K562 (cell line): ENCODE measurements at regions not wholly inside any gene's neighbourhood (a gene's known extent, or its start where the extent isn't known, plus 50 kb on each side); places are given as distances from the start of the nearest gene placed in this dataset.

Source experiments
- ATAC-seq: fragments of 200-7000 bp; cut with Tn5 transposase; 3 replicates; pipeline ENCODE4 v1.9.1; 2020; ENCODE audit warnings: moderate library complexity
- BruUV-seq: library from RNA; stranded (reverse); fragments of 400-500 nt; replicated peaks from 2 replicates; lab custom pipeline; 2021; lab: Mats Ljungman, UMichigan
- CTCF ChIA-PET: fragments of 300-600 bp; formaldehyde crosslinking; extraction: SDS; loops from one replicate; lab custom pipeline; 2021; ENCODE audit warnings: low intra/inter-chr PET ratio; lab: Yijun Ruan, JAX
- POLR2A ChIA-PET: fragments of 300-600, 350-650 bp; sonication (Branson Sonifier 250); formaldehyde crosslinking; extraction: SDS; loops from one replicate; lab custom pipeline; 2021; ENCODE audit warnings: antibody characterized with exemption, inconsistent platforms; lab: Yijun Ruan, JAX
- DNase-seq, 4 experiments: peaks; one replicate each; pipeline versions ENCODE4 v3.0.0 to v3.0.0-alpha.2; 2011 to 2018; ENCODE audit warnings: low spot score in 3 of 4, mixed read lengths in 3 of 4; ENCODE audit errors: extremely low read depth in 1 of 4
- FAIRE-seq: peaks from 2 replicates; lab custom pipeline; 2011; peaks lifted over from hg19 to GRCh38; lab: Jason Lieb, UNC
- H2AFZ ChIP-seq: 2 replicates; pipeline ENCODE4 v1.6.0; 2011; ENCODE audit warnings: low read depth, low read length, control low read depth, inconsistent platforms
- H3K27ac ChIP-seq: fragments of 200-600 bp; 3 replicates; pipeline ENCODE4 v1.8.0; 2011; ENCODE audit warnings: low read depth, mild to moderate bottlenecking, control low read depth, inconsistent platforms, low read length, moderate library complexity, mixed read lengths; ENCODE audit errors: extremely low read depth
- H3K27me3 ChIP-seq, 2 experiments: fragments of 300-600 bp in 1 of 2; 2 replicates in 1 of 2; 3 replicates in 1 of 2; pipeline versions ENCODE4 v1.6.0 to v1.8.0; 2011; ENCODE audit warnings: inconsistent platforms in 2 of 2, low read length in 2 of 2, mild to moderate bottlenecking in 1 of 2, mixed read lengths in 1 of 2, moderate library complexity in 1 of 2; ENCODE audit not compliant: control insufficient read depth in 2 of 2, insufficient read depth in 2 of 2
- H3K36me3 ChIP-seq: fragments of 300-600 bp; 3 replicates; pipeline ENCODE4 v1.8.0; 2011; ENCODE audit warnings: mild to moderate bottlenecking, low read length, inconsistent platforms; ENCODE audit not compliant: control insufficient read depth, insufficient read depth
- H3K4me1 ChIP-seq, 2 experiments: fragments of 200-600 bp in 1 of 2; replicated peaks in 1 of 2; 2 replicates in 1 of 2; 3 replicates in 1 of 2; pipeline versions ENCODE4 v1.5.1 to v1.8.0; 2011; ENCODE audit warnings: inconsistent platforms in 2 of 2, low read length in 2 of 2, mild to moderate bottlenecking in 1 of 2, mixed read lengths in 1 of 2, moderate library complexity in 1 of 2; ENCODE audit not compliant: control insufficient read depth in 2 of 2, insufficient read depth in 2 of 2
- H3K4me2 ChIP-seq: 2 replicates; pipeline ENCODE4 v1.6.1; 2011; ENCODE audit warnings: low read length, control low read depth, inconsistent platforms, mixed read lengths; ENCODE audit not compliant: insufficient read depth
- H3K4me3 ChIP-seq: fragments of 200-600 bp; sonication (generic), shearing (Covaris generic); 2 replicates; pipeline ENCODE4 v1.5.1; 2016; ENCODE audit warnings: control low read depth, inconsistent platforms
- H3K79me2 ChIP-seq: fragments of 200-600 bp; 3 replicates; pipeline ENCODE4 v1.8.0; 2011; ENCODE audit warnings: low read length, inconsistent platforms; ENCODE audit not compliant: control insufficient read depth, insufficient read depth
- H3K9ac ChIP-seq, 2 experiments: 2 replicates each; pipeline versions ENCODE4 v1.6.0 to v1.6.1; 2011; ENCODE audit warnings: low read depth in 2 of 2, low read length in 2 of 2, control low read depth in 1 of 2, inconsistent platforms in 1 of 2, mild to moderate bottlenecking in 1 of 2, mixed read lengths in 1 of 2; ENCODE audit not compliant: insufficient read depth in 1 of 2
- H3K9me1 ChIP-seq: one replicate; pipeline ENCODE4 v1.6.0; 2011; ENCODE audit warnings: inconsistent platforms, mild to moderate bottlenecking, low read length, moderate library complexity; ENCODE audit not compliant: control insufficient read depth, insufficient read depth
- H3K9me3 ChIP-seq: replicated peaks from 2 replicates; pipeline ENCODE4 v1.5.1; 2011; ENCODE audit warnings: low read depth, low read length, inconsistent platforms; ENCODE audit not compliant: control insufficient read depth, insufficient read depth
- H4K20me1 ChIP-seq: replicated peaks from 2 replicates; pipeline ENCODE4 v1.6.1; 2011; ENCODE audit warnings: low read length, inconsistent platforms, mixed read lengths; ENCODE audit not compliant: control insufficient read depth, insufficient read depth
- WGBS: fragments of 100-300 bp; shearing (Covaris generic); methylation state at CpG from one replicate; pipeline ENCODE4 v1.1.6; 2016; ENCODE audit warnings: low coverage, mixed read lengths; ENCODE audit not compliant: insufficient coverage; ENCODE audit errors: missing lambda C conversion rate; 5-methylcytosine and 5-hydroxymethylcytosine counted together
- in situ Hi-C: fragments of 300-500 bp; cut with MboI; formaldehyde crosslinking; loops from 4 replicates; pipeline ENCODE4 v1.15.0; 2018; ENCODE audit warnings: inconsistent platforms, mixed read lengths
- intact Hi-C: fragments of 100-400 bp; cut with micrococcal nuclease; formaldehyde crosslinking; loops from 2 replicates; pipeline ENCODE4 v1.14.2; 2022
- TF ChIP-seq, protein P1 (sequence below): fragments of 450-650 bp; formaldehyde crosslinking; IDR thresholded peaks from 2 replicates; pipeline ENCODE4 v1.4.0; 2022; ENCODE audit warnings: missing genetic modification characterization
- TF ChIP-seq, protein P2 (sequence below), 2 experiments: fragments of 450-650 bp; IDR thresholded peaks; 2 replicates each; pipeline ENCODE4 v1.6.1; 2018; ENCODE audit warnings: mild to moderate bottlenecking in 2 of 2, low read depth in 1 of 2; ENCODE audit not compliant: partially characterized antibody in 2 of 2

DNA sequence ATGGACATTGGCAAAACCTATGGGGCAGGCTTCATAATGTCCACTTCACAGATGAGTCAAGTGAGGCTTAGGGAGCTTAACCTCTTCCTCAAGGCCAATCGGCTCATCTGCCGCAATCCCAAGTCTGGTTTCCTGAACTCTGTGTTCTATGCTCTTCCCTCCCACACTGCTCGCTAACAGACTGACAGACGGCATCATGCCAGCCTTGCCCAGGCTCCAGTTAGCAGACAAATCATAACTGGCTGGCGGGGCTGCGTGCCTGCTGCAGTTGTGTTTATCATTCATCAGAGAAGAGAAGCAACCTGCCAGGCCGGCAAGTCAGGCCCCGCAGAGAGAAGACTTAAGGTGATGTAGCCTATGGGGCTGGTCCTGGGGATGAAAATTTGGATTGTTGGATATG is 216.2 kb upstream of the ASIC2 start:
- ATAC-seq (no peak), DNase-seq (no peak), FAIRE-seq (no peak)
- no peaks in the 10 kb centered on the region for H3K9me3 ChIP-seq
- H3K27me3 ChIP-seq = peaks cover 11 to 15% of the 10 kb centered on the region in 2 experiments
- H3K9ac ChIP-seq = no peak overlapping the region
- 8% methylated on average over 7 of the region's 8 CpGs for WGBS
- ChIA-PET CTCF (no interaction called here), POLR2A (interaction anchor here (0.6 kb wide), 1 partner anchor 394 kb away, joined by 3 read pairs; no protein-coding TSS in a partner anchor)
- H3K79me2 ChIP-seq = no peaks in the 10 kb centered on the region
- TF ChIP-seq, protein P1, sequence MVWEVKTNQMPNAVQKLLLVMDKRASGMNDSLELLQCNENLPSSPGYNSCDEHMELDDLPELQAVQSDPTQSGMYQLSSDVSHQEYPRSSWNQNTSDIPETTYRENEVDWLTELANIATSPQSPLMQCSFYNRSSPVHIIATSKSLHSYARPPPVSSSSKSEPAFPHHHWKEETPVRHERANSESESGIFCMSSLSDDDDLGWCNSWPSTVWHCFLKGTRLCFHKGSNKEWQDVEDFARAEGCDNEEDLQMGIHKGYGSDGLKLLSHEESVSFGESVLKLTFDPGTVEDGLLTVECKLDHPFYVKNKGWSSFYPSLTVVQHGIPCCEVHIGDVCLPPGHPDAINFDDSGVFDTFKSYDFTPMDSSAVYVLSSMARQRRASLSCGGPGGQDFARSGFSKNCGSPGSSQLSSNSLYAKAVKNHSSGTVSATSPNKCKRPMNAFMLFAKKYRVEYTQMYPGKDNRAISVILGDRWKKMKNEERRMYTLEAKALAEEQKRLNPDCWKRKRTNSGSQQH (CRISPR knock-in tag) = no peak
- TF ChIP-seq, protein P2, sequence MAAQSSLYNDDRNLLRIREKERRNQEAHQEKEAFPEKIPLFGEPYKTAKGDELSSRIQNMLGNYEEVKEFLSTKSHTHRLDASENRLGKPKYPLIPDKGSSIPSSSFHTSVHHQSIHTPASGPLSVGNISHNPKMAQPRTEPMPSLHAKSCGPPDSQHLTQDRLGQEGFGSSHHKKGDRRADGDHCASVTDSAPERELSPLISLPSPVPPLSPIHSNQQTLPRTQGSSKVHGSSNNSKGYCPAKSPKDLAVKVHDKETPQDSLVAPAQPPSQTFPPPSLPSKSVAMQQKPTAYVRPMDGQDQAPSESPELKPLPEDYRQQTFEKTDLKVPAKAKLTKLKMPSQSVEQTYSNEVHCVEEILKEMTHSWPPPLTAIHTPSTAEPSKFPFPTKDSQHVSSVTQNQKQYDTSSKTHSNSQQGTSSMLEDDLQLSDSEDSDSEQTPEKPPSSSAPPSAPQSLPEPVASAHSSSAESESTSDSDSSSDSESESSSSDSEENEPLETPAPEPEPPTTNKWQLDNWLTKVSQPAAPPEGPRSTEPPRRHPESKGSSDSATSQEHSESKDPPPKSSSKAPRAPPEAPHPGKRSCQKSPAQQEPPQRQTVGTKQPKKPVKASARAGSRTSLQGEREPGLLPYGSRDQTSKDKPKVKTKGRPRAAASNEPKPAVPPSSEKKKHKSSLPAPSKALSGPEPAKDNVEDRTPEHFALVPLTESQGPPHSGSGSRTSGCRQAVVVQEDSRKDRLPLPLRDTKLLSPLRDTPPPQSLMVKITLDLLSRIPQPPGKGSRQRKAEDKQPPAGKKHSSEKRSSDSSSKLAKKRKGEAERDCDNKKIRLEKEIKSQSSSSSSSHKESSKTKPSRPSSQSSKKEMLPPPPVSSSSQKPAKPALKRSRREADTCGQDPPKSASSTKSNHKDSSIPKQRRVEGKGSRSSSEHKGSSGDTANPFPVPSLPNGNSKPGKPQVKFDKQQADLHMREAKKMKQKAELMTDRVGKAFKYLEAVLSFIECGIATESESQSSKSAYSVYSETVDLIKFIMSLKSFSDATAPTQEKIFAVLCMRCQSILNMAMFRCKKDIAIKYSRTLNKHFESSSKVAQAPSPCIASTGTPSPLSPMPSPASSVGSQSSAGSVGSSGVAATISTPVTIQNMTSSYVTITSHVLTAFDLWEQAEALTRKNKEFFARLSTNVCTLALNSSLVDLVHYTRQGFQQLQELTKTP (IDR thresholded peaks at IDR 0.05; ENCODE audit: low read depth in 1 of 2, partially characterized antibody in 2 of 2) = no peak
- H2AFZ ChIP-seq = no peak overlapping the region
- BruUV-seq = no TSS peak
- no peaks in the 10 kb centered on the region for H3K36me3 ChIP-seq
- 0 out of 2 replicates have a peak, but pooled peaks cover 3% of the 10 kb centered on the region for H4K20me1 ChIP-seq
- H3K9me1 ChIP-seq = no peaks in the 10 kb centered on the region
- no peak overlapping the region for H3K27ac ChIP-seq
- no peak overlapping the region for H3K4me3 ChIP-seq
- no peak overlapping the region for H3K4me2 ChIP-seq
- H3K4me1 ChIP-seq = peaks cover 11 to 19% of the 10 kb centered on the region in 2 experiments; a peak in 4 of 5 replicates
- intact Hi-C loops (no loop called here), in situ Hi-C loops (no loop called here)
